ENCODE measurements at regions not wholly inside any gene's neighbourhood (a gene's known extent, or its start where the extent isn't known, plus 50 kb on each side); places are given as distances from the start of the nearest gene placed in this dataset.

- Histone ChIP-seq H2AFZ (no peak overlapping the region), H3K36me3 (ENCODE audit: control insufficient read depth, insufficient read depth, low read length) (no peaks in the 10 kb centered on the region), H3K79me2 (no peaks in the 10 kb centered on the region), H3K27ac (no peak overlapping the region), H3K27me3 (ENCODE audit: control insufficient read depth, insufficient read depth, low read length) (no peaks in the 10 kb centered on the region), H3K9ac (no peak overlapping the region), H3K4me2 (ENCODE audit: low read length) (no peak overlapping the region), H3K9me3 (ENCODE audit: control insufficient read depth, low read length) (no peaks in the 10 kb centered on the region), H3K4me1 (no peaks in the 10 kb centered on the region), H3K4me3 (ENCODE audit: low read depth, low read length) (no peak overlapping the region)
- no peak for TF ChIP-seq CTCF (IDR thresholded peaks at IDR 0.05)
These were observed 364.5 kb downstream of the IRS1 start for GRCh38 chr2:226435146-226435545.

GRCh38 chr2:226434702-226435101, 364.9 kb downstream of the IRS1 start:
- no peaks in the 10 kb centered on the region for H3K36me3 ChIP-seq (ENCODE audit: control insufficient read depth, insufficient read depth, low read length)
- H3K79me2 ChIP-seq, result no peaks in the 10 kb centered on the region
- no peak for TF ChIP-seq CTCF (IDR thresholded peaks at IDR 0.05)
- H3K27me3 ChIP-seq (ENCODE audit: control insufficient read depth, insufficient read depth, low read length), result no peaks in the 10 kb centered on the region
- no peak overlapping the region for H3K27ac ChIP-seq
- H3K9ac ChIP-seq, result no peak overlapping the region
- H3K4me2 ChIP-seq (ENCODE audit: low read length), result no peak overlapping the region
- no peaks in the 10 kb centered on the region for H3K4me1 ChIP-seq
- H3K9me3 ChIP-seq (ENCODE audit: control insufficient read depth, low read length), result no peaks in the 10 kb centered on the region
- no peak overlapping the region for H2AFZ ChIP-seq
- no peak overlapping the region for H3K4me3 ChIP-seq (ENCODE audit: low read depth, low read length)

- no peak for TF ChIP-seq CTCF (IDR thresholded peaks at IDR 0.05)
- no peak overlapping the region for H3K4me2 ChIP-seq (ENCODE audit: low read length)
- H3K4me3 ChIP-seq (ENCODE audit: low read depth, low read length), result no peak overlapping the region
- H3K4me1 ChIP-seq, result no peaks in the 10 kb centered on the region
- H3K9me3 ChIP-seq (ENCODE audit: control insufficient read depth, low read length), result no peaks in the 10 kb centered on the region
- H3K27ac ChIP-seq, result no peak overlapping the region
- no peak overlapping the region for H3K9ac ChIP-seq
- H2AFZ ChIP-seq, result no peak overlapping the region
- no peaks in the 10 kb centered on the region for H3K36me3 ChIP-seq (ENCODE audit: control insufficient read depth, insufficient read depth, low read length)
- H3K27me3 ChIP-seq (ENCODE audit: control insufficient read depth, insufficient read depth, low read length), result no peaks in the 10 kb centered on the region
- H3K79me2 ChIP-seq, result no peaks in the 10 kb centered on the region
These were observed 368.2 kb downstream of the IRS1 start for GRCh38 chr2:226431288-226431948.

GRCh38 chr2:226429476-226429875, 370.1 kb downstream of the IRS1 start:
- Histone ChIP-seq H3K4me2 (ENCODE audit: low read length) (no peak overlapping the region), H3K79me2 (no peaks in the 10 kb centered on the region), H3K4me1 (peaks cover 8% of the 10 kb centered on the region), H3K9ac (no peak overlapping the region), H3K36me3 (ENCODE audit: control insufficient read depth, insufficient read depth, low read length) (no peaks in the 10 kb centered on the region), H3K27ac (no peak overlapping the region), H2AFZ (no peak overlapping the region), H3K9me3 (ENCODE audit: control insufficient read depth, low read length) (no peaks in the 10 kb centered on the region), H3K27me3 (ENCODE audit: control insufficient read depth, insufficient read depth, low read length) (no peaks in the 10 kb centered on the region), H3K4me3 (ENCODE audit: low read depth, low read length) (no peak overlapping the region)
- TF ChIP-seq CTCF (IDR thresholded peaks at IDR 0.05), result no peak
